Keratinocyte (primary cell): ENCODE measurements at regions not wholly inside any gene's neighbourhood (a gene's known extent, or its start where the extent isn't known, plus 50 kb on each side); places are given as distances from the start of the nearest gene placed in this dataset.

Experiments
- EZH2 ChIP-seq: IDR thresholded peaks from one replicate; pipeline ENCODE4 v1.6.1; 2012; ENCODE audit warnings: inconsistent platforms, mild to moderate bottlenecking, low read length, moderate library complexity
- TF ChIP-seq, protein P1 (sequence below), 3 experiments: IDR thresholded peaks in 1 of 3; conservative IDR thresholded peaks in 1 of 3; optimal IDR thresholded peaks in 1 of 3; 2 replicates in 2 of 3; 3 replicates in 1 of 3; pipeline versions ENCODE3 to v1.5.1; 2011; ENCODE audit warnings: low read length in 3 of 3, mild to moderate bottlenecking in 3 of 3, moderate library complexity in 2 of 3, control low read depth in 1 of 3, inconsistent platforms in 1 of 3; ENCODE audit not compliant: insufficient read depth in 2 of 3; ENCODE audit errors: extremely low read depth in 1 of 3

- no peak for TF ChIP-seq EZH2
- TF ChIP-seq, protein P1, sequence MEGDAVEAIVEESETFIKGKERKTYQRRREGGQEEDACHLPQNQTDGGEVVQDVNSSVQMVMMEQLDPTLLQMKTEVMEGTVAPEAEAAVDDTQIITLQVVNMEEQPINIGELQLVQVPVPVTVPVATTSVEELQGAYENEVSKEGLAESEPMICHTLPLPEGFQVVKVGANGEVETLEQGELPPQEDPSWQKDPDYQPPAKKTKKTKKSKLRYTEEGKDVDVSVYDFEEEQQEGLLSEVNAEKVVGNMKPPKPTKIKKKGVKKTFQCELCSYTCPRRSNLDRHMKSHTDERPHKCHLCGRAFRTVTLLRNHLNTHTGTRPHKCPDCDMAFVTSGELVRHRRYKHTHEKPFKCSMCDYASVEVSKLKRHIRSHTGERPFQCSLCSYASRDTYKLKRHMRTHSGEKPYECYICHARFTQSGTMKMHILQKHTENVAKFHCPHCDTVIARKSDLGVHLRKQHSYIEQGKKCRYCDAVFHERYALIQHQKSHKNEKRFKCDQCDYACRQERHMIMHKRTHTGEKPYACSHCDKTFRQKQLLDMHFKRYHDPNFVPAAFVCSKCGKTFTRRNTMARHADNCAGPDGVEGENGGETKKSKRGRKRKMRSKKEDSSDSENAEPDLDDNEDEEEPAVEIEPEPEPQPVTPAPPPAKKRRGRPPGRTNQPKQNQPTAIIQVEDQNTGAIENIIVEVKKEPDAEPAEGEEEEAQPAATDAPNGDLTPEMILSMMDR (optimal IDR thresholded peaks at IDR 0.05 in 1 of 3, IDR thresholded peaks at IDR 0.05 in 1 of 3, conservative IDR thresholded peaks at IDR 0.05 in 1 of 3; ENCODE audit: extremely low read depth in 1 of 3, insufficient read depth in 2 of 3, low read length in 3 of 3), result no peak
Observed at GRCh38 chr13:106418556-106418955, 116.9 kb downstream of the EFNB2 start.
